ENCODE measurements at regions not wholly inside any gene's neighbourhood (a gene's known extent, or its start where the extent isn't known, plus 50 kb on each side); places are given as distances from the start of the nearest gene placed in this dataset.

DNA sequence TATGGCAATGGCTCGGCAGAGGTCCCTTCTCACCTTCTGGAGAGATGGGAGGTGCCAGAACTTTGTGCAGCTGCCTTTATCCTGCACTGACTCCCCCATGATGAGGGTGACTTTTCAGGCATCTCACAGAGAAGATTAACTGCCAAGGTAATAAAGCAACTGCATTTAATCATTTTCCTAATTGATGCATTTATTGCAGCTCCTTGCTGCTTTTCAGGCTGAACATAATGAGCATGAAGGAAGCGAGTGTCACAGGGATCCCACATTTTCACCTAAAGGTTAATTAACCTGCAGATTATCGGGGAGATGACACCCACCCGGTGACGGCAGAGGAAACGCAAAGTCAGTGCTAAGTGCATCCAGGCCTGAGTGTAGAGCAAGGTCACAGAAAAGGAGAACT lies 154.3 kb downstream of the ICE1 start:
- TF ChIP-seq, protein P1, sequence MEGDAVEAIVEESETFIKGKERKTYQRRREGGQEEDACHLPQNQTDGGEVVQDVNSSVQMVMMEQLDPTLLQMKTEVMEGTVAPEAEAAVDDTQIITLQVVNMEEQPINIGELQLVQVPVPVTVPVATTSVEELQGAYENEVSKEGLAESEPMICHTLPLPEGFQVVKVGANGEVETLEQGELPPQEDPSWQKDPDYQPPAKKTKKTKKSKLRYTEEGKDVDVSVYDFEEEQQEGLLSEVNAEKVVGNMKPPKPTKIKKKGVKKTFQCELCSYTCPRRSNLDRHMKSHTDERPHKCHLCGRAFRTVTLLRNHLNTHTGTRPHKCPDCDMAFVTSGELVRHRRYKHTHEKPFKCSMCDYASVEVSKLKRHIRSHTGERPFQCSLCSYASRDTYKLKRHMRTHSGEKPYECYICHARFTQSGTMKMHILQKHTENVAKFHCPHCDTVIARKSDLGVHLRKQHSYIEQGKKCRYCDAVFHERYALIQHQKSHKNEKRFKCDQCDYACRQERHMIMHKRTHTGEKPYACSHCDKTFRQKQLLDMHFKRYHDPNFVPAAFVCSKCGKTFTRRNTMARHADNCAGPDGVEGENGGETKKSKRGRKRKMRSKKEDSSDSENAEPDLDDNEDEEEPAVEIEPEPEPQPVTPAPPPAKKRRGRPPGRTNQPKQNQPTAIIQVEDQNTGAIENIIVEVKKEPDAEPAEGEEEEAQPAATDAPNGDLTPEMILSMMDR (IDR thresholded peaks at IDR 0.05), result no peak
- TF ChIP-seq POLR2A (IDR thresholded peaks at IDR 0.05), result no peak

Data from Peyer's patch (tissue), 4 donors.